K562 (cell line): ENCODE measurements at regions not wholly inside any gene's neighbourhood (a gene's known extent, or its start where the extent isn't known, plus 50 kb on each side); places are given as distances from the start of the nearest gene placed in this dataset.

Source experiments
- ATAC-seq: fragments of 200-7000 bp; cut with Tn5 transposase; 3 replicates; pipeline ENCODE4 v1.9.1; 2020; ENCODE audit warnings: moderate library complexity
- BruUV-seq: library from RNA; stranded (reverse); fragments of 400-500 nt; replicated peaks from 2 replicates; lab custom pipeline; 2021; lab: Mats Ljungman, UMichigan
- CTCF ChIA-PET: fragments of 300-600 bp; formaldehyde crosslinking; extraction: SDS; loops from one replicate; lab custom pipeline; 2021; ENCODE audit warnings: low intra/inter-chr PET ratio; lab: Yijun Ruan, JAX
- POLR2A ChIA-PET: fragments of 300-600, 350-650 bp; sonication (Branson Sonifier 250); formaldehyde crosslinking; extraction: SDS; loops from one replicate; lab custom pipeline; 2021; ENCODE audit warnings: antibody characterized with exemption, inconsistent platforms; lab: Yijun Ruan, JAX
- DNase-seq, 4 experiments: peaks; one replicate each; pipeline versions ENCODE4 v3.0.0 to v3.0.0-alpha.2; 2011 to 2018; ENCODE audit warnings: low spot score in 3 of 4, mixed read lengths in 3 of 4; ENCODE audit errors: extremely low read depth in 1 of 4
- FAIRE-seq: peaks from 2 replicates; lab custom pipeline; 2011; peaks lifted over from hg19 to GRCh38; lab: Jason Lieb, UNC
- H2AFZ ChIP-seq: 2 replicates; pipeline ENCODE4 v1.6.0; 2011; ENCODE audit warnings: low read depth, low read length, control low read depth, inconsistent platforms
- H3K27ac ChIP-seq: fragments of 200-600 bp; 3 replicates; pipeline ENCODE4 v1.8.0; 2011; ENCODE audit warnings: low read depth, mild to moderate bottlenecking, control low read depth, inconsistent platforms, low read length, moderate library complexity, mixed read lengths; ENCODE audit errors: extremely low read depth
- H3K27me3 ChIP-seq, 2 experiments: fragments of 300-600 bp in 1 of 2; 2 replicates in 1 of 2; 3 replicates in 1 of 2; pipeline versions ENCODE4 v1.6.0 to v1.8.0; 2011; ENCODE audit warnings: inconsistent platforms in 2 of 2, low read length in 2 of 2, mild to moderate bottlenecking in 1 of 2, mixed read lengths in 1 of 2, moderate library complexity in 1 of 2; ENCODE audit not compliant: control insufficient read depth in 2 of 2, insufficient read depth in 2 of 2
- H3K36me3 ChIP-seq: fragments of 300-600 bp; 3 replicates; pipeline ENCODE4 v1.8.0; 2011; ENCODE audit warnings: mild to moderate bottlenecking, low read length, inconsistent platforms; ENCODE audit not compliant: control insufficient read depth, insufficient read depth
- H3K4me1 ChIP-seq, 2 experiments: fragments of 200-600 bp in 1 of 2; replicated peaks in 1 of 2; 2 replicates in 1 of 2; 3 replicates in 1 of 2; pipeline versions ENCODE4 v1.5.1 to v1.8.0; 2011; ENCODE audit warnings: inconsistent platforms in 2 of 2, low read length in 2 of 2, mild to moderate bottlenecking in 1 of 2, mixed read lengths in 1 of 2, moderate library complexity in 1 of 2; ENCODE audit not compliant: control insufficient read depth in 2 of 2, insufficient read depth in 2 of 2
- H3K4me2 ChIP-seq: 2 replicates; pipeline ENCODE4 v1.6.1; 2011; ENCODE audit warnings: low read length, control low read depth, inconsistent platforms, mixed read lengths; ENCODE audit not compliant: insufficient read depth
- H3K4me3 ChIP-seq: fragments of 200-600 bp; sonication (generic), shearing (Covaris generic); 2 replicates; pipeline ENCODE4 v1.5.1; 2016; ENCODE audit warnings: control low read depth, inconsistent platforms
- H3K79me2 ChIP-seq: fragments of 200-600 bp; 3 replicates; pipeline ENCODE4 v1.8.0; 2011; ENCODE audit warnings: low read length, inconsistent platforms; ENCODE audit not compliant: control insufficient read depth, insufficient read depth
- H3K9ac ChIP-seq, 2 experiments: 2 replicates each; pipeline versions ENCODE4 v1.6.0 to v1.6.1; 2011; ENCODE audit warnings: low read depth in 2 of 2, low read length in 2 of 2, control low read depth in 1 of 2, inconsistent platforms in 1 of 2, mild to moderate bottlenecking in 1 of 2, mixed read lengths in 1 of 2; ENCODE audit not compliant: insufficient read depth in 1 of 2
- H3K9me1 ChIP-seq: one replicate; pipeline ENCODE4 v1.6.0; 2011; ENCODE audit warnings: inconsistent platforms, mild to moderate bottlenecking, low read length, moderate library complexity; ENCODE audit not compliant: control insufficient read depth, insufficient read depth
- H3K9me3 ChIP-seq: replicated peaks from 2 replicates; pipeline ENCODE4 v1.5.1; 2011; ENCODE audit warnings: low read depth, low read length, inconsistent platforms; ENCODE audit not compliant: control insufficient read depth, insufficient read depth
- H4K20me1 ChIP-seq: replicated peaks from 2 replicates; pipeline ENCODE4 v1.6.1; 2011; ENCODE audit warnings: low read length, inconsistent platforms, mixed read lengths; ENCODE audit not compliant: control insufficient read depth, insufficient read depth
- FOSL1 ChIP-seq: fragments of 200-800 bp; sonication (Bioruptor generic); conservative IDR thresholded peaks from 2 replicates; pipeline ENCODE4 v1.6.1; 2016; ENCODE audit warnings: missing genetic modification characterization, missing compliant biosample characterization
- KDM1A ChIP-seq, 2 experiments: fragments of 450-650 bp; IDR thresholded peaks; 2 replicates each; pipeline ENCODE4 v1.6.1; 2016; ENCODE audit warnings: mild to moderate bottlenecking in 2 of 2
- SREBF1 ChIP-seq: fragments of 150-350 bp; IDR thresholded peaks from 2 replicates; pipeline ENCODE4 v1.6.1; 2014; ENCODE audit warnings: antibody characterized with exemption, low read depth, low read length, borderline replicate concordance
- SRSF1 ChIP-seq: fragments of 200-400 bp; formaldehyde crosslinking; IDR thresholded peaks from 2 replicates; pipeline ENCODE4 v1.6.1; 2017; ENCODE audit warnings: mild to moderate bottlenecking, low read depth, low read length, moderate library complexity
- WGBS: fragments of 100-300 bp; shearing (Covaris generic); methylation state at CpG from one replicate; pipeline ENCODE4 v1.1.6; 2016; ENCODE audit warnings: low coverage, mixed read lengths; ENCODE audit not compliant: insufficient coverage; ENCODE audit errors: missing lambda C conversion rate; 5-methylcytosine and 5-hydroxymethylcytosine counted together
- in situ Hi-C: fragments of 300-500 bp; cut with MboI; formaldehyde crosslinking; loops from 4 replicates; pipeline ENCODE4 v1.15.0; 2018; ENCODE audit warnings: inconsistent platforms, mixed read lengths
- intact Hi-C: fragments of 100-400 bp; cut with micrococcal nuclease; formaldehyde crosslinking; loops from 2 replicates; pipeline ENCODE4 v1.14.2; 2022
- TF ChIP-seq, protein P1 (sequence below), 2 experiments: IDR thresholded peaks in 1 of 2; conservative IDR thresholded peaks in 1 of 2; 2 replicates each; pipeline ENCODE4 v1.6.1; 2016; ENCODE audit warnings: low read depth in 2 of 2, mild to moderate bottlenecking in 1 of 2, missing compliant biosample characterization in 1 of 2, missing genetic modification characterization in 1 of 2, moderate library complexity in 1 of 2

DNA sequence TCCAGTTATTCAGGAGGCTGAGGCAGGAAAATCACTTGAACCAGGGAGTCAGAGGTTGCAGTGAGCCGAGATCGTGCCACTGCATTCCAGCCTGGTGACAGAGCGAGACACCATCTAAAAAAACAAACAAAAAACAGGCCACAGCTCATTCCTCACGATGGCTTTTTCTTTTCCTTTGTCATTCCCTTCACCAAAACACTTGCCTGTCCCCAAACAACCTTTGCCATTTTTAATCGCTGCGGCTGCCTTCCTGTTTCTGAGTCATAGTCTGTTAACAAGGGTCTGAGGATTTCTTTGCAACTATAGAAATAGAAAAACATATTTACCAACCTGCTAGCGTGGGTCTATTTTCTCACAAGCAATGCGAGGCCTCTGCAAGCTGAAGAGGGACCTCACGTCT, 123.0 kb upstream of the FSTL4 start:
- CTCF ChIA-PET = no interaction called here

More for the DNA sequence above, 123.0 kb upstream of the FSTL4 start:
- Histone ChIP-seq H3K9ac (no peak overlapping the region), H3K36me3 (no peaks in the 10 kb centered on the region), H3K9me3 (no peaks in the 10 kb centered on the region), H4K20me1 (no peaks in the 10 kb centered on the region), H3K4me2 (no peak overlapping the region), H3K79me2 (no peaks in the 10 kb centered on the region), H3K27me3 (peaks cover 3 to 16% of the 10 kb centered on the region in 2 experiments; a peak in 1 of 5 replicates), H2AFZ (no peak overlapping the region), H3K27ac (no peak overlapping the region), H3K4me3 (no peak overlapping the region), H3K9me1 (no peaks in the 10 kb centered on the region), H3K4me1 (no peaks in the 10 kb centered on the region)
- intact Hi-C loops (loop anchor here (5.0 kb wide), 1 partner anchor 207 kb away; no protein-coding TSS in a partner anchor), in situ Hi-C loops (no loop called here)
- no peak for ATAC-seq
- WGBS = 0% methylated on average over 9 of the region's 9 CpGs
- no peak for DNase-seq
- no TSS peak for BruUV-seq
- POLR2A ChIA-PET = interaction anchor here (0.6 to 0.8 kb wide), 3 partner anchors 15 to 418 kb away, joined by 3 read pairs; no protein-coding TSS in a partner anchor
- no peak for FAIRE-seq
- TF ChIP-seq KDM1A (IDR thresholded peaks at IDR 0.05) (no peak), SRSF1 (no peak), SREBF1 (no peak), FOSL1 (tag) (peak; percentile 51)
- TF ChIP-seq, protein P1, sequence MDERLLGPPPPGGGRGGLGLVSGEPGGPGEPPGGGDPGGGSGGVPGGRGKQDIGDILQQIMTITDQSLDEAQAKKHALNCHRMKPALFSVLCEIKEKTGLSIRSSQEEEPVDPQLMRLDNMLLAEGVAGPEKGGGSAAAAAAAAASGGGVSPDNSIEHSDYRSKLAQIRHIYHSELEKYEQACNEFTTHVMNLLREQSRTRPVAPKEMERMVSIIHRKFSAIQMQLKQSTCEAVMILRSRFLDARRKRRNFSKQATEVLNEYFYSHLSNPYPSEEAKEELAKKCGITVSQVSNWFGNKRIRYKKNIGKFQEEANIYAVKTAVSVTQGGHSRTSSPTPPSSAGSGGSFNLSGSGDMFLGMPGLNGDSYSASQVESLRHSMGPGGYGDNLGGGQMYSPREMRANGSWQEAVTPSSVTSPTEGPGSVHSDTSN (CRISPR knock-in tag; IDR thresholded peaks at IDR 0.05; ENCODE audit: low read depth) = no peak
- TF ChIP-seq, protein P1 (tag; conservative IDR thresholded peaks at IDR 0.05; ENCODE audit: low read depth) = no peak
